ENCODE measurements at regions not wholly inside any gene's neighbourhood (a gene's known extent, or its start where the extent isn't known, plus 50 kb on each side); places are given as distances from the start of the nearest gene placed in this dataset.

DNA sequence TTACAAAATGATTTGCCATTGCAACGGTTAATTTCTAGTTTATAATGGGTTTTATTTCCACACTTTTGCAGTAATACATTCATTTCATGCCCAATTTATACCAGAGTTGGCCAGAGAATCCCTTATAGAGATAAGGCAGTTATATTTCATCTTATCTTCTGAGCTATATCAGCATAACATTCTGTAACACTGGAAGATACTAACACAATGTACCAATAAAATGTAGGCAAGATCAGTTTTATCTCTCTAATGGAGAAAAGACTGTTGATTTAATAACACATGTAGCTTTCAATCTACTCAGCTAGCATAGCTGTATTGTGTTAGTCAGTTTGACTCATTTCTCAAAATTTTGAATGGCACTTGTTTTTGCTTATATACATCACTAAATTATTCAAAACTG, 738.6 kb downstream of the TRAM1L1 start:
- no peaks in the 10 kb centered on the region for H3K36me3 ChIP-seq (ENCODE audit: low read depth, missing control alignments)
- intact Hi-C loops (cut with DNase I; ENCODE audit: low total_unique reads) = no loop called here
- no peaks in the 10 kb centered on the region for H3K27me3 ChIP-seq
- H3K27ac ChIP-seq = no peak overlapping the region
- no peaks in the 10 kb centered on the region for H3K9me3 ChIP-seq
- H3K4me1 ChIP-seq = no peaks in the 10 kb centered on the region
- no peak for TF ChIP-seq POLR2A (IDR thresholded peaks at IDR 0.05)
- TF ChIP-seq, protein P1, sequence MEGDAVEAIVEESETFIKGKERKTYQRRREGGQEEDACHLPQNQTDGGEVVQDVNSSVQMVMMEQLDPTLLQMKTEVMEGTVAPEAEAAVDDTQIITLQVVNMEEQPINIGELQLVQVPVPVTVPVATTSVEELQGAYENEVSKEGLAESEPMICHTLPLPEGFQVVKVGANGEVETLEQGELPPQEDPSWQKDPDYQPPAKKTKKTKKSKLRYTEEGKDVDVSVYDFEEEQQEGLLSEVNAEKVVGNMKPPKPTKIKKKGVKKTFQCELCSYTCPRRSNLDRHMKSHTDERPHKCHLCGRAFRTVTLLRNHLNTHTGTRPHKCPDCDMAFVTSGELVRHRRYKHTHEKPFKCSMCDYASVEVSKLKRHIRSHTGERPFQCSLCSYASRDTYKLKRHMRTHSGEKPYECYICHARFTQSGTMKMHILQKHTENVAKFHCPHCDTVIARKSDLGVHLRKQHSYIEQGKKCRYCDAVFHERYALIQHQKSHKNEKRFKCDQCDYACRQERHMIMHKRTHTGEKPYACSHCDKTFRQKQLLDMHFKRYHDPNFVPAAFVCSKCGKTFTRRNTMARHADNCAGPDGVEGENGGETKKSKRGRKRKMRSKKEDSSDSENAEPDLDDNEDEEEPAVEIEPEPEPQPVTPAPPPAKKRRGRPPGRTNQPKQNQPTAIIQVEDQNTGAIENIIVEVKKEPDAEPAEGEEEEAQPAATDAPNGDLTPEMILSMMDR (IDR thresholded peaks at IDR 0.05) = no peak
- DNase-seq = no peak
- 59 to 73% methylated on average over 1 of the region's 1 CpG for WGBS, 2 donors
- H3K4me3 ChIP-seq = no peak overlapping the region

DNA sequence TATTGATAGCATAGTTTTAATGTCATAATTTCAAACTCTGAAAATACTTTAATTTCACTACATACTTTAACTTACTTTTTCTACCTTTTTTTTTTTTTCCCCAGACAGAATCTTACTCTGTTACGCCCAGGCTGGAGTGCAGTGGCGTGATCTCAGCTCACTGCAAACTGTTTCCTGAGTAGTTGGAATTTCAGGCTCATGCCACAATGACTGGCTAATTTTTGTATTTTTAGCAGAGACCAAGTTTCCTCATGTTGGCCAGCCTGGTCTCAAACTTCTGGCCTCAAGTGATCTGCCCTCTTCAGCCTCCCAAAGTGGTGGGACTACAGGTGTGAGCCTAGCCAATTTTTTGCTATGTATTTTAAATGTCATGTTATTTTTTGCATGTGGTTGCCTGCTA, 741.6 kb downstream of the TRAM1L1 start:
- Histone ChIP-seq H3K4me3 (no peak overlapping the region), H3K27me3 (no peaks in the 10 kb centered on the region), H3K9me3 (no peaks in the 10 kb centered on the region), H3K36me3 (ENCODE audit: low read depth, missing control alignments) (no peaks in the 10 kb centered on the region), H3K27ac (no peak overlapping the region), H3K4me1 (no peaks in the 10 kb centered on the region)
- WGBS, 2 donors = 92 to 94% methylated on average over 2 of the region's 2 CpGs
- DNase-seq = no peak
- intact Hi-C loops (cut with DNase I; ENCODE audit: low total_unique reads) = no loop called here
- no peak for TF ChIP-seq POLR2A (IDR thresholded peaks at IDR 0.05)
- TF ChIP-seq, protein P1 (IDR thresholded peaks at IDR 0.05) = no peak

DNA sequence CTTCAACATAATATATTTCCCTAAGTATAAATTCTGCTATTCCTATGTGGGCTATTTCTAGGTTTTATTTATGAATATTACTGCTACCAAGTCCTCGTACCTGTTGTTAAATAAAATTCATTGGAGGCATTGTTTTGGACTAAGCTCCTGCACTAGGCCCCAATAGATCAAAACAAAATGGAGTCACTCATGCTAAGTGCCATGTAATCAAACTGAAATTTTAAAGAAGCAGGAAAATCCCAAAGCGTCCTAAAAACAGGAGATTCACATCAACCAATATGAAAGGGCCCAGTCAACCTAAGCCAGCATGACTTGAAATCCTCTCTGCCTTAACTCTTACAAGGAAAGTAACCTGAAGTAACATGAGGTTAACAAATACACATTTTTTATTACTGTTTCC, 743.2 kb downstream of the TRAM1L1 start:
- no peak for DNase-seq
- Histone ChIP-seq H3K9me3 (no peaks in the 10 kb centered on the region), H3K27me3 (no peaks in the 10 kb centered on the region), H3K36me3 (ENCODE audit: low read depth, missing control alignments) (no peaks in the 10 kb centered on the region), H3K4me1 (no peaks in the 10 kb centered on the region), H3K27ac (no peak overlapping the region), H3K4me3 (no peak overlapping the region)
- TF ChIP-seq, protein P1 (IDR thresholded peaks at IDR 0.05) = no peak
- TF ChIP-seq POLR2A (IDR thresholded peaks at IDR 0.05) = no peak
- 92 to 95% methylated on average over 2 of the region's 2 CpGs for WGBS, 2 donors
- intact Hi-C loops (cut with DNase I; ENCODE audit: low total_unique reads) = no loop called here

DNA sequence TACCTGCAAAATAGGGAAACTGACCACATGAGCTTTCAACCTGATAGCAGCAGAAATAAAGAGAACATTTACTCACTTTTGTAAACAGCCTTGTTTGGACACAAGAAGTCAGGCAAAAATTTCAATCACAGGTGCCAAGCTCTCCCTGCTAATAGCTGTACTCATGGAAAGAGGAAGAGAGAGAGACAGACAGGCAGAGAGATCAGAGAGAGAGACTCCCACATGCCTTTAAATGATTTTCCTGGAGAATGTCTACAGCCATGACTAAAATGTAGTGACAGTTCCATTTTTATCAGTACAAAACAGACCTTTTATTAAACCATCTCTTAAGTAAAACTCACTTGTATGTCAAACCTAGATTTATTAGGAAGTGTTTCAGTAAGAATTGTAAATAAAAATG, 752.9 kb downstream of the TRAM1L1 start:
- no peak for TF ChIP-seq POLR2A (IDR thresholded peaks at IDR 0.05)
- TF ChIP-seq, protein P1 (IDR thresholded peaks at IDR 0.05) = no peak
- no peaks in the 10 kb centered on the region for H3K27me3 ChIP-seq
- no peaks in the 10 kb centered on the region for H3K4me1 ChIP-seq
- no peaks in the 10 kb centered on the region for H3K9me3 ChIP-seq
- intact Hi-C loops (cut with DNase I; ENCODE audit: low total_unique reads) = no loop called here
- H3K27ac ChIP-seq = no peak overlapping the region
- DNase-seq = no peak
- H3K36me3 ChIP-seq (ENCODE audit: low read depth, missing control alignments) = no peaks in the 10 kb centered on the region
- H3K4me3 ChIP-seq = no peak overlapping the region

DNA sequence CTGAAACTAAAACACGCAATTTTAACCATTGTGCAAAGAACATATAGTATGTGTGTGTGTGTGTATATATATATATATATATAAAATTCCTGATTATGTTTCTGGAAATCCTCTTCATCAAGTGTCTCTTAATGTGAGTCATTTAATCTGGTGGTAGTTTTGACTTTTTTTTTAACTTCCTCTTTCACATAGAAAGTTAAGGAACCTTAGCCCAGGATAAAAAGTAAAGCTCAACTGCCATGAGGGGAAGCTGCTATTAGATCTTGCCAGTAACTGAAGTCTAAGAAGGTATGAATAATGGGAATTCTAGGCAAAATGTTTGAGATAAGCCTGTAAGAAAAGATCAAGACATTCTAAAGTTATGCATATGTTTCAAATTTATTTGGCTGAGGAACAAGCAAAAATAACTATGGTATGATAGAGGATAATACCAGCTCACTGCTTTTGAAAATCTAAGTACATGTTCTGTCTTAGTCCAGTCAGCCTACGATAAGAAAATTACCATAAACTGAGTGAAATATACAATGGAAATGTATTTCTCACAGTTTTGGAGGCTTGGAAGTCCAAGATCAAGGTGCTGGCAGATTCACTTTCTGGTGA, 757.0 kb downstream of the TRAM1L1 start:
- no peaks in the 10 kb centered on the region for H3K27me3 ChIP-seq

More for the DNA sequence above, 757.0 kb downstream of the TRAM1L1 start:
- Histone ChIP-seq H3K4me1 (no peaks in the 10 kb centered on the region), H3K4me3 (no peak overlapping the region), H3K9me3 (no peaks in the 10 kb centered on the region), H3K27ac (no peak overlapping the region), H3K36me3 (ENCODE audit: low read depth, missing control alignments) (no peaks in the 10 kb centered on the region)
- DNase-seq = no peak
- intact Hi-C loops (cut with DNase I; ENCODE audit: low total_unique reads) = no loop called here
- 80 to 81% methylated on average over 2 of the region's 2 CpGs for WGBS, 2 donors
- TF ChIP-seq, protein P1 (IDR thresholded peaks at IDR 0.05) = no peak
- TF ChIP-seq POLR2A (IDR thresholded peaks at IDR 0.05) = no peak
